Activated CD8-positive, alpha-beta memory T cell treated with anti-CD3 and anti-CD28 coated beads for 48 hours (primary cell): ENCODE measurements at regions not wholly inside any gene's neighbourhood (a gene's known extent, or its start where the extent isn't known, plus 50 kb on each side); places are given as distances from the start of the nearest gene placed in this dataset.

Experiments
- DNase-seq, 3 experiments: peaks; one replicate each; pipeline ENCODE4 v3.0.0-alpha.2; 2020; ENCODE audit warnings: low read depth in 2 of 3, low spot score in 2 of 3

DNA sequence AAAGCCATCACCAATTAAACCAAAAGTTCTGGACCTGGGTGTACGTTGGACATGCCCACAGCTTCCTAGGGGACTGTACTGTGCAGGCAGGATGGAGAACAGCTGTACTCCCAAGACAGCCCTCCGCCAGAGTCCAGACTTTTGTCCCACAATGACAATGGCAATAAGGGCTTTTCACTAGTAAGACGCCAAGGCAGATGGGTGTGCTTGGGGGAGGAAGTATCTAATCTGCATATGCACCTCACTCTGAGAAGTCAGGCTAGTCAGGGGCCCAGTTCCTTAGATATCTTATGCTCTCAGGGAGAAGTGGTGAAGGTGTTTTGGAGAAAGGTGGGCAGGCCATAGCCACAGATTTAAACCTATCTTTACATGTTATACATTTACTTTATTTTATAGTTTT lies 85.1 kb upstream of the USP47 start:
- DNase-seq = no peak

DNA sequence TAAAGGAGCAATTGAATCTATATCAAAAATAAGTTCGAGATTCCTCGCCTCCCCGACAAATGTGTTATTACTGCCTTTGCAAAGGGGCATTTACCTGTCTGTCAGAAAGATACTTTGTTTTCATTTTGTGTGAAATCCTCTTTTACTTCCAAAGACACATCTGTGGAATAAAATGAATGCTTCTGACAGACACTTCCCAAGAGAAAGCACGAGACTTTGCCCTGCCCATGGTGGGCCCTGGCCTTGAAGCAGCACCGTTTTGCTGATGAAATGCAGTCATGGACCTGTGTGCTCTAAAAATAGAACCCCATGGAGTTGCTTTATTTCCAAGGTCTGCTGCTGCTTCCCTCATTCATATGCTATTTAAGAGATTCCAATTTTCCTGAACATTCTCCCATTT lies 85.9 kb upstream of the USP47 start:
- DNase-seq = no peak

DNA sequence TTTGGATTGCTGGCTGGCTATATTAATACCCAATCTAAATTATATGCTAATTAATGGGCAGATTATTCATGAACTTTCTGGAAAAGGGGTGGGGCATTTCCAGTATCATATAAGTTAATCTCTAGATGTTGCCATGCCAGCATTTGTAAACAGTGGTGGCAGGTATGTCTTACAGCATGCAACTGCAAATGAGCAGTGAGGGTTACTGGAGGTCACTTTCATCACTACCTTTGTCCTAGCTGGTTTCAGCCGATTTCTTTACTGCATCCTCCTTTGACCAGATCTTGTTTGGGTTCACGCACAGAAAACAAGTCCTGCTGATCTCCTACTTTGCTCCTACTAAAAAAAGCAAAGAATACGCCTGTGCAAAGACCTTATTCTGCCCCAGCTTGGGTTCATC lies 89.1 kb upstream of the USP47 start:
- DNase-seq = no peak

- no peak for DNase-seq
Observed at GRCh38 chr11:11750017-11750878, 91.5 kb upstream of the USP47 start.

DNA sequence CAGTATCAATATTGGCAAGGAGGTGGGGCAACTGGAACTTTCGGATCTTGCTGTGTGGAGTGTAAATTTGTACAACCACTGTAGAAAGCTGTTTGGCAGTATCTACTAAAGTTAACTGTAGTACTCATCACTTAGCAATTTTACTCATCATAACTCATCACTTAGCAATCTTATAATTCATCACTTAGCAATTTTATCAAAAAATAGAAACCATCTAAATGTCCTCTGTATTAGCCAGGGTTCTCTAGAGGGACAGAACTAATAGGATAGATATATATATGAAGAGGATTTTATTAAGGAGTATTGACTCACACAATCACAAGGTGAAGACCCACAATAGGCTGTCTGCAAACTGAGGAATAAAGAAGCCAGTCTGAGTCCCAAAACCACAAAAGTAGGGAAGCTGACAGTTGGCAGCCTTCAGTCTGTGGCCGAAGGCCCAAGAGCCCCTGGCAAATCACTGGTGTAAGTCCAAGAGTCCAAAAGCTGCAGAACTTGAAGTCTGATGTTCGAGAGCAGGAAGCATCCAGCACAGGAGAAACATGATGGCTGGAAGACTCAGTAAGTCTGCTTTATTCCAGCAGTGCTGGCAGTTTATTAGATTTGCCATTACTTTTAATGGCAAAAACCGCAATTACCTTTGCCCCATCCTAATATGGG lies 92.9 kb upstream of the USP47 start:
- DNase-seq = no peak

DNA sequence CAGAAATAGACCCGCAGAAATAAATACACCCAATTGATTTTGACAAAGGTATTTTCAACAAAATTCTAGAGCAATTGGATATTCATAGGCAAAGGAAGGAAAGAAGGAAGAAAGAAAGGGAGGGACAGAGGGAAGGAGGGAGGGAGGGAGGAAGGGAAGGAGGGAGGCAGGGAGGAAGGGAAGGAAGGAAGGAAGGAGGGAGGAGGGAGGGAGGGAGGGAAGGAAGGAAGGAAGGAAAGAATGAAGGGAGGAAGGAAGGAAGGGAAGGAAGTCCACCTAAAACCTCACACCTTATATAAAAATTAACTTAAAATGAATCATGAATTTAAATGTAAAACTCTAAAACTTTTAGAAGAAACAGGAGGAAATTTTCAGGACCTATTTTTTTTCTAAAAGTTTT lies 94.2 kb upstream of the USP47 start:
- no peak for DNase-seq

DNA sequence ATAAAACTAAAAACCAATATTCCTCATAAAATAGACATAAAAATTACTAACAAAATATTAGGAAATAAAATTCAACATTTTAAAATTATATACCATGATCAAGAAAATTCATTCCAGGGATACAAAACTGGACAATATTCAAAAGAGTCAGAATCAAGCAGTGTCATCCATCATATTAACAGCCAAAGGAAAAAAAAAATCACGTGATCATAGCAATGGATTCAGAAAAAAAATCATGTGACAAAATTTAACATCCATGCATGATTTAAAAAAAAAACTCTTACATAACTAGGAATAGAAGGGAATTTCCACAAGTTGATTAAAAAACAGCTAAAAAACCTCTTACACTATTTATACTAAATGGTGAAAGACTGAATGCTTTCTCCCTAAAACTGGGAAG lies 95.3 kb upstream of the USP47 start:
- DNase-seq = no peak

- no peak for DNase-seq
Observed at GRCh38 chr11:11743216-11743615, 98.6 kb upstream of the USP47 start.

DNA sequence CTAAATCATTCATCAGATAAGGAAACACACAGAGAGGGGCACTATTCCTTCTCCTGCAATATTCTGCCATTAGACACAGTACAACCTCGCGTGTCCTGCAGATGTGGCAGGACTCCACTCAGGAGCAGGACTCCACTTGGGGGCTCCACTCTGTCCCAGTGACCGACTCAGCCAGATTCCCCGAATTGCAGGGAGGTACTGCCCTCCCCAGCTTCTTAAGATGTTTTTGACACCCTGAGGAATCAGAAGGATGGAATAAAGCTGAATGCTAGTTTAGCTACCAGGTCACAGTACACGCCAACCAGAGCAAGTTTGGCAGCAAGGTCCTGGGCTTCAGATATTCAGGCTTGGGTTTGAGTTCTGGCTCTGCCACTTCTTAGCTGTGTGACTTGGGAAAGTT lies 99.3 kb upstream of the USP47 start:
- no peak for DNase-seq

- DNase-seq = no peak
Observed at GRCh38 chr11:11740836-11741235, 100.9 kb upstream of the USP47 start.

DNA sequence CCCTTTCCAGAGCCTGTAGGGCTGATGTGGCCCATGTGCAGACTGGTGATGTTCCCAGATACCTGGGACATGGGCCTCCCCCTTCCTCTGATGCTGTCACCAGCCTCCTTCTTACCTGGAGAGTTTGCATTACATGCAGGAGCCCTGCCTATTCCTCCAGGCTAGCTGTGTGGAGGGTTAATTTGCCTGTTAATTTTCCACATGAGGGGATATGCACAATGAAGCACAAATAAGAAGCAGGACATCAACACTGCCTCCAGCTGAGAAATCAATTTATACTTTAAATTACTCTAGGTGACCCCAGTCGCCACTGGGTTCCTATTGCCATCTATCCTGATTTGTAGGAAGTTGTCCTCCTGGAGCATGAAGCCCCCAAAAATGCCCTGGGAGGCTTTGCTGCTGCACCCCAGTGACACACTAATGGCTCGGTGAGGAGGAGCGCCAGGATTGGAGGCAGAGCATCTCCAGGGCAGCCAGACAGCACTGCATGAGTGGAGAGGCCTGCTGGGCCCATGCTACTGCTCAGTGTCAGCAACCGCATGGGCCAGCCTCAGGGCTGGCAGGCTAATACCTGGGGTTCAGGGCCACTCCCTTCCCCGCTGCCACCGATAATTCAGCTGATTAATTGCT lies 101.6 kb upstream of the USP47 start:
- no peak for DNase-seq

- no peak for DNase-seq
Observed at GRCh38 chr11:11738370-11738769, 103.4 kb upstream of the USP47 start.

GRCh38 chr11:11735586-11735985 lies 106.2 kb upstream of the USP47 start:
- no peak for DNase-seq

- no peak for DNase-seq
Observed at GRCh38 chr11:11733246-11733747, 108.5 kb upstream of the USP47 start.

DNA sequence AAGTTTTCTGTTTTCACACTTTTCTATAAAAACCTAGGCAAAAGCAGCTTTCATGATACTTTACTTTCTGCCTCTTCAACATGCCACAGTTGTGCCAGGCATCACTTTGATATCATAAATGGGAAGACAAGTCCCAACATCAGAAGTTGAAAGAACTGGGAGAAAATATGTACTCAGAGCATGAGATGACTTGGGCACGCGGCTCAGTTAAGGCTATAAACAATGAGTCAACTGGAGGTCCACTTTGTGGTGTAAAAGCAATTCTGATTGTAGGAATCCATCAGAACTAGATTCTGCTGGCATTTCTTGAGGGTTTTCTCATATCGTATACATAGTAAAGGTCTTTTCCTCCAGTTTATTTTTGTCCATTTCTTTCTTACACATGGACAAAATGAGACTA lies 109.7 kb upstream of the USP47 start:
- no peak for DNase-seq

GRCh38 chr11:11731311-11732083 lies 109.7 kb upstream of the GALNT18 start:
- no peak for DNase-seq

- no peak for DNase-seq
Observed at GRCh38 chr11:11728386-11728785, 106.6 kb upstream of the GALNT18 start.

DNA sequence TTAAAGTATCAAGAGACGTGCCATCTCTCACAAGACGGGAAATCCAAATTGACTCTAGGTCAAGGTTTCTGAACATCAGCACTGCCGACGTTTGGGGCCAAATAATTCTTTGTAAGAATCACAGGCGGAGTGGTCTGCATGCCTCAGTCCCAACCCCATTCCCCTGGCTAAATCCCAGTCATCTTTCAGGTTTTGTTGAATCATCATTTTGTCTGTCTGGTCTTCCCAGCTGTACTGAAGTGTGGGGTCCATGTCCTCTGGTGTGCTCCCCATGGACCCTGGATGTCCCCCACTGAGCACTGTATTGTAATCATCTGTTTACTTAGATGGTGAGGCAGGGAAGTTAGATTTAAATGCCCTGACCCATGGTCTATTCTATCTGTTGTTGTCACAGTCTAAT lies 103.6 kb upstream of the GALNT18 start:
- DNase-seq = no peak

DNA sequence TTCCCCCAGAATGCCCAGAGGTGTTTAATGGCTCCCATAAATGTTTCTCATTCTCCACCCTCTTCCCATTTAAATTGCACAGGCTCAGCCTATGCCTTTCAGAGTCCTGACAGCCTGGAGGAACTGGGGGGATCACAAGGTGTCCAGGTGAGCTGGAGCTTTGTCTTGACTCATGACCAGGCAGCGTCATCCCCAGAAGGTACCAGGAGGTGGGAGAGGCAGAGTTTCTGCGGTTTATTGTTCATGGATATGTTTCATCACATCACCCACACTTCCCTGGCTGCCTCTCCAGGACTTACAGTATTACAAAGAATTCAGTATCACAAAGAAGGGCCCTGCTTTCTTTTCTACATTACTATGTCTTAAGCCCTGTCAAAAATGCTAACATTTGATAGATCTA lies 103.2 kb upstream of the GALNT18 start:
- DNase-seq = no peak

GRCh38 chr11:11722861-11723260 lies 101.1 kb upstream of the GALNT18 start:
- DNase-seq = no peak

- no peak for DNase-seq
Observed at GRCh38 chr11:11722246-11722645, 100.4 kb upstream of the GALNT18 start.
